IMR-90 (cell line): ENCODE measurements at regions not wholly inside any gene's neighbourhood (a gene's known extent, or its start where the extent isn't known, plus 50 kb on each side); places are given as distances from the start of the nearest gene placed in this dataset.

ENCODE experiments used
- ATAC-seq: fragments of 200-7000 bp; cut with Tn5 transposase; 2 replicates; pipeline ENCODE4 v1.9.1; 2020; ENCODE audit warnings: low read depth, mild to moderate bottlenecking, moderate library complexity
- BruUV-seq: library from RNA; stranded (reverse); fragments of 400-500 nt; replicated peaks from 2 replicates; lab custom pipeline; 2021; lab: Mats Ljungman, UMichigan
- CTCF ChIA-PET: fragments of 300-600 bp; formaldehyde crosslinking; extraction: SDS; loops from one replicate; lab custom pipeline; 2021; ENCODE audit warnings: antibody characterized with exemption; lab: Yijun Ruan, JAX
- POLR2A ChIA-PET: fragments of 300-600 bp; sonication (Branson Sonifier 250); formaldehyde crosslinking; loops from one replicate; lab custom pipeline; 2022; ENCODE audit warnings: antibody characterized with exemption; ENCODE audit not compliant: unreplicated experiment; lab: Charles Lee
- DNase-seq: peaks from one replicate; pipeline ENCODE4 v3.0.0; 2013
- H2AFZ ChIP-seq: replicated peaks from 2 replicates; pipeline ENCODE3; 2013; ENCODE audit warnings: low read length, mild to moderate bottlenecking; ENCODE audit not compliant: poor library complexity
- H2AK5ac ChIP-seq: 2 replicates; pipeline ENCODE4 v1.6.1; 2013; ENCODE audit warnings: low read depth, low read length, inconsistent platforms
- H2AK9ac ChIP-seq: replicated peaks from 2 replicates; pipeline ENCODE3; 2013; ENCODE audit warnings: mild to moderate bottlenecking, low read depth, low read length, moderate library complexity; ENCODE audit not compliant: poor library complexity
- H2BK120ac ChIP-seq: 2 replicates; pipeline ENCODE4 v1.6.1; 2013; ENCODE audit warnings: low read depth, low read length, inconsistent platforms
- H2BK15ac ChIP-seq: 3 replicates; pipeline ENCODE4 v1.6.1; 2013; ENCODE audit warnings: low read depth, low read length, inconsistent platforms
- H2BK20ac ChIP-seq: 2 replicates; pipeline ENCODE4 v1.6.1; 2013; ENCODE audit warnings: low read depth, mild to moderate bottlenecking, inconsistent platforms, low read length, moderate library complexity
- H2BK5ac ChIP-seq: 2 replicates; pipeline ENCODE4 v1.6.1; 2013; ENCODE audit warnings: mild to moderate bottlenecking, low read depth, low read length, inconsistent platforms; ENCODE audit not compliant: poor library complexity, severe bottlenecking
- H3K14ac ChIP-seq: replicated peaks from 2 replicates; pipeline ENCODE4 v1.6.1; 2013; ENCODE audit warnings: low read depth, low read length, inconsistent platforms
- H3K18ac ChIP-seq: 2 replicates; pipeline ENCODE4 v1.6.1; 2013; ENCODE audit warnings: low read depth, low read length, control low read depth
- H3K23ac ChIP-seq: 2 replicates; pipeline ENCODE4 v1.6.1; 2013; ENCODE audit warnings: low read depth, low read length, inconsistent platforms
- H3K27ac ChIP-seq: 2 replicates; pipeline ENCODE4 v1.5.1; 2013; ENCODE audit warnings: mild to moderate bottlenecking, control low read depth, low read length; ENCODE audit not compliant: insufficient read depth
- H3K27me3 ChIP-seq: 2 replicates; pipeline ENCODE4 v1.6.1; 2013; ENCODE audit warnings: low read length; ENCODE audit not compliant: control insufficient read depth, insufficient read depth
- H3K36me3 ChIP-seq: 2 replicates; pipeline ENCODE4 v1.6.1; 2013; ENCODE audit warnings: low read length, mixed read lengths; ENCODE audit not compliant: control insufficient read depth, insufficient read depth
- H3K4ac ChIP-seq: 2 replicates; pipeline ENCODE4 v1.6.1; 2013; ENCODE audit warnings: low read depth, low read length, inconsistent platforms
- H3K4me1 ChIP-seq: 2 replicates; pipeline ENCODE4 v1.6.1; 2013; ENCODE audit warnings: low read length, mixed read lengths; ENCODE audit not compliant: control insufficient read depth, insufficient read depth
- H3K4me2 ChIP-seq: 2 replicates; pipeline ENCODE4 v1.6.1; 2013; ENCODE audit warnings: low read depth, mild to moderate bottlenecking, control low read depth, low read length, moderate library complexity
- H3K4me3 ChIP-seq: 2 replicates; pipeline ENCODE4 v1.5.1; 2013; ENCODE audit warnings: low read depth, mild to moderate bottlenecking, control low read depth, low read length, moderate library complexity; ENCODE audit not compliant: insufficient read depth
- H3K56ac ChIP-seq: 2 replicates; pipeline ENCODE4 v1.6.1; 2013; ENCODE audit warnings: low read length, inconsistent platforms; ENCODE audit not compliant: insufficient read depth; ENCODE audit errors: extremely low read depth
- H3K79me1 ChIP-seq, 2 experiments: 2 replicates each; pipeline ENCODE4 v1.6.1; 2013; ENCODE audit warnings: low read length in 2 of 2, inconsistent platforms in 1 of 2, low read depth in 1 of 2
- H3K9ac ChIP-seq: 2 replicates; pipeline ENCODE4 v1.6.1; 2013; ENCODE audit warnings: low read depth, low read length, control low read depth
- H3K9me1 ChIP-seq: 2 replicates; pipeline ENCODE4 v1.6.1; 2013; ENCODE audit warnings: low read length, inconsistent platforms; ENCODE audit not compliant: insufficient read depth
- H3K9me3 ChIP-seq: 2 replicates; pipeline ENCODE4 v1.6.1; 2013; ENCODE audit warnings: low read length; ENCODE audit not compliant: control insufficient read depth, insufficient read depth
- H4K20me1 ChIP-seq: 2 replicates; pipeline ENCODE4 v1.6.1; 2013; ENCODE audit warnings: low read length, inconsistent platforms; ENCODE audit not compliant: insufficient read depth
- H4K5ac ChIP-seq: 2 replicates; pipeline ENCODE4 v1.6.1; 2013; ENCODE audit warnings: mild to moderate bottlenecking, low read depth, low read length, control low read depth
- H4K8ac ChIP-seq, 2 experiments: 2 replicates each; pipeline ENCODE4 v1.6.1; 2013; ENCODE audit warnings: low read depth in 2 of 2, low read length in 2 of 2, control low read depth in 1 of 2, inconsistent platforms in 1 of 2
- H4K91ac ChIP-seq: 2 replicates; pipeline ENCODE4 v1.6.1; 2013; ENCODE audit warnings: low read depth, low read length, inconsistent platforms; ENCODE audit not compliant: insufficient read depth
- MAFK ChIP-seq: IDR thresholded peaks from 2 replicates; pipeline ENCODE4 v1.6.1; 2012; ENCODE audit warnings: low read depth, low read length, improper control_type of control experiment
- WGBS, 2 experiments: methylation state at CpG; one replicate each; pipeline versions ENCODE4 v1.1.5 to v1.1.7; 2013; ENCODE audit warnings: missing lambda C conversion rate in 2 of 2; ENCODE audit not compliant: insufficient read length in 1 of 2; ENCODE audit errors: extremely low coverage in 2 of 2; 5-methylcytosine and 5-hydroxymethylcytosine counted together
- dilution Hi-C: fragments of 300-500 bp; cut with HindIII; formaldehyde crosslinking; loops from one replicate; pipeline ENCODE4 v1.14.3; 2018; ENCODE audit warnings: low sequenced_read_pairs; ENCODE audit not compliant: unreplicated experiment
- in situ Hi-C: fragments of 300-500 bp; cut with MboI; formaldehyde crosslinking; loops from 3 replicates; pipeline ENCODE4 v1.14.3; 2019; ENCODE audit warnings: low sequenced_read_pairs, inconsistent platforms, mixed read lengths
- intact Hi-C: fragments of 100-400 bp; cut with micrococcal nuclease; formaldehyde crosslinking; loops from 2 replicates; pipeline ENCODE4 v1.10.0; 2022

- no peak overlapping the region for H3K4ac ChIP-seq
- POLR2A ChIA-PET = no interaction called here
- peak overlapping the region; percentile 42; the same call in 1 of the 3 replicates for H2BK15ac ChIP-seq
- no peak overlapping the region for H4K91ac ChIP-seq
- H2BK120ac ChIP-seq = 0 out of 2 replicates have a peak overlapping the region, but pooled peaks have one; percentile 1
- no peak overlapping the region for H2AFZ ChIP-seq
- H4K20me1 ChIP-seq = no peaks in the 10 kb centered on the region
- H3K9me1 ChIP-seq = peaks cover 13% of the 10 kb centered on the region
- CTCF ChIA-PET = interaction anchor here (0.9 to 1.1 kb wide), 2 partner anchors 8 to 56 kb away, joined by 3 to 6 read pairs; no protein-coding TSS in a partner anchor
- ATAC-seq = peak; percentile 46
- no peak overlapping the region for H3K23ac ChIP-seq
- H3K56ac ChIP-seq = no peak overlapping the region; the same call in 1 of the 2 replicates
- no peak overlapping the region for H4K5ac ChIP-seq
- no peak overlapping the region for H2AK5ac ChIP-seq
- H3K18ac ChIP-seq = peak overlapping the region; percentile 76; the same call in 1 of the 2 replicates
- peak; percentile 54 for DNase-seq
- no peaks in the 10 kb centered on the region for H3K9me3 ChIP-seq
- no peak overlapping the region; the same call in 1 of the 2 replicates for H3K4me2 ChIP-seq
- no peak overlapping the region for H3K4me3 ChIP-seq
- no peak overlapping the region for H2AK9ac ChIP-seq
- dilution Hi-C loops (no loop called here), intact Hi-C loops (no loop called here), in situ Hi-C loops (no loop called here)
- WGBS, 2 experiments = no CpG with 5 or more reads among the region's 4 CpGs
- H3K79me1 ChIP-seq = no peaks in the 10 kb centered on the region
- H3K27ac ChIP-seq = no peak overlapping the region; the same call in 1 of the 2 replicates
- 0 out of 2 replicates have a peak overlapping the region, but pooled peaks have one; percentile 2 for H2BK20ac ChIP-seq
- no peak for TF ChIP-seq MAFK
- H3K27me3 ChIP-seq = no peaks in the 10 kb centered on the region
- H3K14ac ChIP-seq = no peak overlapping the region
- H4K8ac ChIP-seq = peak overlapping the region in 1 of 2 experiments; percentile 69; a peak in 1 of 4 replicates
- H2BK5ac ChIP-seq = peak overlapping the region; percentile 42
- BruUV-seq = no TSS peak
- no peaks in the 10 kb centered on the region for H3K36me3 ChIP-seq
- no peak overlapping the region for H3K9ac ChIP-seq
- peaks cover 22% of the 10 kb centered on the region for H3K4me1 ChIP-seq
Measured at GRCh38 chr20:6709910-6710595, 57.4 kb upstream of the BMP2 start.
